Right lobe of liver (tissue), 6 donors: ENCODE measurements at regions not wholly inside any gene's neighbourhood (a gene's known extent, or its start where the extent isn't known, plus 50 kb on each side); places are given as distances from the start of the nearest gene placed in this dataset.
A peak's percentile ranks its signal among the peaks of the same experiment; 100 is the strongest.

ENCODE experiments used
- ATAC-seq, 4 donors: fragments of 200-7000 bp; cut with Tn5 transposase; one replicate each; pipeline ENCODE4 v1.9.1; 2020; ENCODE audit warnings: mild to moderate bottlenecking in 4 of 4, moderate library complexity in 4 of 4
- DNase-seq, 3 donors: peaks; one replicate each; pipeline ENCODE4 v3.0.0-alpha.2; 2020
- H3K27ac ChIP-seq, 3 donors: fragments of 200-600 bp; one replicate each; pipeline ENCODE4 v1.8.0; 2022
- H3K27me3 ChIP-seq, 2 donors: fragments of 200-600 bp; one replicate each; pipeline ENCODE4 v1.8.0; 2022
- H3K36me3 ChIP-seq, 4 donors: fragments of 200-600 bp; sonication (generic) in 1 of 4; one replicate each; pipeline versions ENCODE4 v1.5.1 to v1.8.0; 2017 to 2022; ENCODE audit warnings: control low read depth in 1 of 4
- H3K4me1 ChIP-seq, 4 donors: fragments of 200-600 bp; sonication (generic) in 1 of 4; one replicate each; pipeline versions ENCODE4 v1.5.1 to v1.8.0; 2017 to 2022; ENCODE audit warnings: control low read depth in 1 of 4
- H3K4me3 ChIP-seq, 3 donors: fragments of 200-600 bp; one replicate each; pipeline ENCODE4 v1.8.0; 2022
- H3K9me3 ChIP-seq, 4 donors: fragments of 200-600 bp; sonication (generic) in 1 of 4; one replicate each; pipeline versions ENCODE4 v1.5.1 to v1.8.0; 2017 to 2022; ENCODE audit warnings: control low read depth in 1 of 4
- POLR2A ChIP-seq: fragments of 450-650 bp; IDR thresholded peaks from one replicate; pipeline ENCODE4 v1.6.1; 2017; ENCODE audit warnings: antibody characterized with exemption, mild to moderate bottlenecking
- WGBS: methylation state at CpG from one replicate; pipeline ENCODE4 v1.1.6; 2018; ENCODE audit warnings: low coverage, low lambda C conversion rate; ENCODE audit not compliant: insufficient coverage; ENCODE audit errors: missing lambda C conversion rate; 5-methylcytosine and 5-hydroxymethylcytosine counted together
- intact Hi-C, 2 donors: fragments of 100-400 bp; cut with DNase I; formaldehyde crosslinking; loops; one replicate each; pipeline versions ENCODE4 v1.11.2 to v1.14.1; 2022
- TF ChIP-seq, protein P1 (sequence below), 4 donors: fragments of 200-600 bp in 3 of 4; fragments of 450-650 bp in 1 of 4; IDR thresholded peaks; one replicate each; pipeline versions ENCODE4 v1.5.1 to v1.8.0; 2016 to 2022; ENCODE audit warnings: antibody characterized with exemption in 4 of 4, mild to moderate bottlenecking in 2 of 4
- donor health status: DM: no; HTN: yes; CAD: no.
- donor health status: DM: no; HTN: no; CAD: no.
- donor health status: DM: no; HTN: no; CAD: no.
- donor health status: DM: no; HTN: yes; CAD: no.
- donor health status: DM: no; HTN: yes; CAD: no.

DNA sequence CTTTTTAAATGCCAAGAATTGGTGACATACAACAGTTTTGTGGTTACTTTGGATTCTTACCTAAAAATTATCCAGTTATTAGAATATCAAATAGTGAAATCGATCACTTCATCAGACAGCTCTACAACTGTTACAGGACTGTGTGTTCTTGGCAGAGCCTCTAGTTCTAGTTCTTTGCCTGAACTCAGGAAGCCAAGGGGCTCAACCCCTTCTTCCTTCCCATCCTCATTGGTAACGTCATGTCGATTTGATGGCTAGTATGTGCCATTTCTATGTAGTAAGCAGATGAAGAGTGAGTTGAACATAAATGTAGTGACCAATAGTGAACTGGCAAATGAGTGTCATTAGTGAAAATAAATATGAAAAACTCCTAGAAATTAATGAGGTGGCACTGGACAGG, 59.4 kb upstream of the LIMCH1 start:
- H3K36me3 ChIP-seq = no peaks in the 10 kb centered on the region
- ATAC-seq (peak in 1 of 4 donors; percentile 62), DNase-seq (no peak)
- no peaks in the 10 kb centered on the region for H3K4me1 ChIP-seq
- H3K27me3 ChIP-seq = no peaks in the 10 kb centered on the region
- WGBS = 59% methylated on average over 3 of the region's 3 CpGs
- TF ChIP-seq POLR2A = no peak
- TF ChIP-seq, protein P1, sequence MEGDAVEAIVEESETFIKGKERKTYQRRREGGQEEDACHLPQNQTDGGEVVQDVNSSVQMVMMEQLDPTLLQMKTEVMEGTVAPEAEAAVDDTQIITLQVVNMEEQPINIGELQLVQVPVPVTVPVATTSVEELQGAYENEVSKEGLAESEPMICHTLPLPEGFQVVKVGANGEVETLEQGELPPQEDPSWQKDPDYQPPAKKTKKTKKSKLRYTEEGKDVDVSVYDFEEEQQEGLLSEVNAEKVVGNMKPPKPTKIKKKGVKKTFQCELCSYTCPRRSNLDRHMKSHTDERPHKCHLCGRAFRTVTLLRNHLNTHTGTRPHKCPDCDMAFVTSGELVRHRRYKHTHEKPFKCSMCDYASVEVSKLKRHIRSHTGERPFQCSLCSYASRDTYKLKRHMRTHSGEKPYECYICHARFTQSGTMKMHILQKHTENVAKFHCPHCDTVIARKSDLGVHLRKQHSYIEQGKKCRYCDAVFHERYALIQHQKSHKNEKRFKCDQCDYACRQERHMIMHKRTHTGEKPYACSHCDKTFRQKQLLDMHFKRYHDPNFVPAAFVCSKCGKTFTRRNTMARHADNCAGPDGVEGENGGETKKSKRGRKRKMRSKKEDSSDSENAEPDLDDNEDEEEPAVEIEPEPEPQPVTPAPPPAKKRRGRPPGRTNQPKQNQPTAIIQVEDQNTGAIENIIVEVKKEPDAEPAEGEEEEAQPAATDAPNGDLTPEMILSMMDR (IDR thresholded peaks at IDR 0.05) = no peak
- H3K27ac ChIP-seq = no peak overlapping the region
- intact Hi-C loops = no loop called here
- no peaks in the 10 kb centered on the region for H3K9me3 ChIP-seq
- no peak overlapping the region for H3K4me3 ChIP-seq

GRCh38 chr4:41480896-41481311, 57.1 kb upstream of the LIMCH1 start:
- H3K27ac ChIP-seq = no peak overlapping the region
- 67% methylated on average over 5 of the region's 5 CpGs for WGBS
- DNase-seq (no peak), ATAC-seq (no peak)
- TF ChIP-seq POLR2A = no peak
- TF ChIP-seq, protein P1 (IDR thresholded peaks at IDR 0.05) = no peak
- no peaks in the 10 kb centered on the region for H3K4me1 ChIP-seq
- H3K9me3 ChIP-seq = no peaks in the 10 kb centered on the region
- intact Hi-C loops = no loop called here
- no peak overlapping the region for H3K4me3 ChIP-seq
- no peaks in the 10 kb centered on the region for H3K36me3 ChIP-seq
- no peaks in the 10 kb centered on the region for H3K27me3 ChIP-seq

- no peaks in the 10 kb centered on the region for H3K27me3 ChIP-seq
- ATAC-seq (no peak), DNase-seq (no peak)
- TF ChIP-seq POLR2A = no peak
- TF ChIP-seq, protein P1 (IDR thresholded peaks at IDR 0.05) = no peak
- intact Hi-C loops = no loop called here
- H3K36me3 ChIP-seq = no peaks in the 10 kb centered on the region
- H3K4me1 ChIP-seq = peaks cover 0 to 8% (median 0%) of the 10 kb centered on the region in 4 donors
- H3K9me3 ChIP-seq = no peaks in the 10 kb centered on the region
- no peak overlapping the region for H3K27ac ChIP-seq
- no CpG with 5 or more reads among the region's 1 CpG for WGBS
- H3K4me3 ChIP-seq = no peak overlapping the region
Measured at GRCh38 chr4:41483771-41484170, 54.2 kb upstream of the LIMCH1 start.

- Histone ChIP-seq H3K4me1 (peaks cover 0 to 16% (median 0%) of the 10 kb centered on the region in 4 donors), H3K9me3 (no peaks in the 10 kb centered on the region), H3K4me3 (no peak overlapping the region), H3K27me3 (no peaks in the 10 kb centered on the region), H3K27ac (no peak overlapping the region), H3K36me3 (no peaks in the 10 kb centered on the region)
- DNase-seq = no peak
- TF ChIP-seq POLR2A = no peak
- TF ChIP-seq, protein P1 (IDR thresholded peaks at IDR 0.05) = no peak
- no peak for ATAC-seq
- intact Hi-C loops = no loop called here
- 20% methylated on average over 1 of the region's 1 CpG for WGBS
Measured at GRCh38 chr4:41485041-41485440, 52.9 kb upstream of the LIMCH1 start.
